Stimulated activated naive CD4-positive, alpha-beta T cell (primary cell): ENCODE measurements at regions not wholly inside any gene's neighbourhood (a gene's known extent, or its start where the extent isn't known, plus 50 kb on each side); places are given as distances from the start of the nearest gene placed in this dataset.

Experiments
- DNase-seq, 6 experiments: peaks; one replicate each; lab custom pipeline; 2025; lab: John Stamatoyannopoulos, UW

- DNase-seq: no peak
Measured at GRCh38 chr9:118187408-118187807, 483.2 kb downstream of the TLR4 start.

- DNase-seq: no peak
Measured at GRCh38 chr9:118189615-118190014, 485.4 kb downstream of the TLR4 start.

DNA sequence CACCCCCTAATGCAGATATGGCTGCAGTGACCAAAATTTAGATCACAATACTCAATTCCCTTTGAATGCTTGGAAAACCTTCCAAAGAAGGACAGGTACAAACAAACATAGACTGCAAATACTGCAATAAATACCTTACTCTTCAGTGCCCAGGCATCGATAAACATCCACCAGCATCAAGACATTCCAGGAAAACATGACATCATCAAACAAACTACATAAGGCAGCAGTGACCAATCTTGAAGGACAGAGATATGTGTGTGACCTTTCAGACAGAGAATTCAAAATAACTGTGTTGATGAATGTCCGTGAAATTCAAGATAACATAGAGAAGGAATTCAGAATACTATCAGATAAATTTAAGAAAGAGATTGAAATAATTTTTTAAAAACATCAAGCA lies 488.6 kb downstream of the TLR4 start:
- no peak for DNase-seq

DNA sequence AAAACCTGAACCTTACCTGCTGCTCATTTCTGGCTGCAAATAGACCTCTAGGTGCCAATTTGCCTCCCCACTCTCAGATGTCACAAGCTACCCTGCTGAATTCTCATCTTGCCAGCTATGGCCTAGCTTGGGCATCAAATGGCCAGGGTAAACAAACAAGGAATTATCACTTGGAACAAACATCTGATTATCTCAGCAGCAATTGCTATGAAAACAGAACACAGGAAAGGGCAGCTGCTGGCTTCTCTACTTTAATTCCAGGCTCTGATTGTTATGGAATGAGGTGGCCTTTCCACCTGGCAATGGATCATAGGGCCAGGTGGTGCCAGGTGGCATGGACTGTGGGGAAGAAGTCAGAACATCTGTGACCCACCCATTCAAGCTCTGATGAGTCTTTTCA lies 505.1 kb downstream of the TLR4 start:
- DNase-seq: no peak

GRCh38 chr9:118215549-118215948 lies 511.3 kb downstream of the TLR4 start:
- DNase-seq: no peak

GRCh38 chr9:118222375-118222774 lies 518.2 kb downstream of the TLR4 start:
- no peak for DNase-seq

DNA sequence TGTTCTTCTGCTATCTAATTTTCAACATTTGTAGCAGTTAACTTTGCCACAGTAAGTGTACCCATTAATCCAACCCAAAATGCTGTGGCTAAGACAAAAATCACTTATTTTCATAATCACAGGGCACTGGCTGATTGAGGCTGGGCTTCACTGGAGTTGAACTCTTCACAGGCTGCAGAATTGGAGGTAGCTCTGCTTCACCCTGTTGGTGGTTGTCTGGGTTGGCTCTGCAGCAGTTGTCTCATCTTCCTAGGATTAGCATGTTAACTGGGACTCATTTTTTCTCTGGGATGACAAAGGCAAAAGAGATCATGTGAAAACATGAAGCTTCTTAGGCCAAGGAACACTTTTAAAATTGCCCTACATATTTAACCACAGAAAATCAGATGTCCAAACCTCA lies 518.9 kb downstream of the TLR4 start:
- DNase-seq: no peak

DNA sequence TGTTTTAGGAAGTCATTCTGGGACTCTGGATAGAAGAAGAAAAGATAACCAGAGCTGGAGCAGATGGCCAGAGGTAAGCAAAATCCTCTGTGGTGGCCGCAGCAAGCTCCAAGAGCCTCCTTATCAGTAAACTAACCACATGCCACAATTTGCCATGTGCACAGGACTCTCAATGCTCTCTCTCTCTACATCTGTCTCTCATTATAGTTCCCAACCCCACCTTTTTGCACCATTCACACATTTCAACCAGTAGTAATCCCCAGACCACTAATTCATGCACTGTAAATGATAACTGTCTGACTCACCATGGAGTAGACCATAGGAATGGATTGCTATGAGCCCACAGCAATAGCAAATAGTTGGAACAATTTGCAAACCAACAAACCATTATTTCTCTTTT lies 526.1 kb downstream of the TLR4 start:
- no peak for DNase-seq

- no peak for DNase-seq
Measured at GRCh38 chr9:118236625-118237024, 532.4 kb downstream of the TLR4 start.

DNA sequence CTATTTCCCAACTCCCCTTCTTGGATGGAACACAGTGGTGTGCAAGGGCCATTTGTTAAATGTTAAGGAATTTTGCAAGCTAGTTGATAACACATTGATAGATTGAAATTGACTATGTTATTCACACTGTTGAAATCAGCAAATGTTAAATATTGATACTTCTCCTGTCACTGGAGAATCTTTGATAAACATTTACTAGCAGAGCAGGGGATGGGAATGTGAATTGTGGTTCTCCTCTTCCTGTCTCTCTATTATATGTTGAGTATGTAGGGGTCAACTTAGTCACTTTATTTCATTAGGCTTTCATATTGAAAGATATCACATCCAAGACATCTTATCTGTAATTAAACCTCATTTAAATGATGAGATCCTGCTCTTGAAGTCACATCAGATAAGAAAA lies 533.9 kb downstream of the TLR4 start:
- no peak for DNase-seq

- DNase-seq: no peak
Measured at GRCh38 chr9:118252027-118252426, 547.8 kb downstream of the TLR4 start.

DNA sequence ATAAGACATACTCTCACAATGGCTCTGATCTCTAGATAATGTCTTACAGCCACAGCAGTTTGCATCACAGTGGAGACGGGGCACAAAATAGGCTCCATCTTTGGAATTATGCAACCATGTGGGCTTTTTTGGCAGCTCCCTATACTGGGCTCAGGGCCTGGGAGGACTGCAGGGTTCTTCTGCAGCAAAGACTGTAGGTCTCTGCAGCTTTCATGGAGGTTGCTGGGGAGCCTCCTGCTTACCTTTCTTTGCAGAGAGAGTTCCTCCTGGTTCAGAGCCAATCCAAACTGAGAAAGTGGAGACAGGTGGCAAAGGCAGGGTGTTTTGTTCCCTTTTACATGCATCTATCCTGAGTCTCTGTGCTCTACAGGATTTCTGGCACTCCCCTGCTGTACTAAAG lies 558.0 kb downstream of the TLR4 start:
- DNase-seq: no peak

DNA sequence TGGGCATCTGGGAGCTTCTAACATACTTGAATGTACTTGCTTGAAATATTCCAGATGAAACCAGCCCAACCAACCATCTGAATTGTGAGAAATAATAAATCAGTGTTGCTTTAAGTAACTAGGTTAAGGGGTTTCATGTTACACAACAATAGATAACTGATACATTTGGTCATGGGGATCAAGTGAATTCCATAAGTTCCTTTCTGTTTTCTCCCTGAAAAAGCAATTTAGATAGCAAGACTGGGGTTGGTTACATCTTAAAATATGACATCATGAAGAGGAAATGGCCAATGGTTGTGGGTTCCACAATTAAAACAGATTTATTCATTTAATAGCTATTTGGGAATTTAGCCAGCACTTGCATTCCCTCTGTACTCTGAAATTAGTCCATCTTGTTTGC lies 559.7 kb downstream of the TLR4 start:
- no peak for DNase-seq

DNA sequence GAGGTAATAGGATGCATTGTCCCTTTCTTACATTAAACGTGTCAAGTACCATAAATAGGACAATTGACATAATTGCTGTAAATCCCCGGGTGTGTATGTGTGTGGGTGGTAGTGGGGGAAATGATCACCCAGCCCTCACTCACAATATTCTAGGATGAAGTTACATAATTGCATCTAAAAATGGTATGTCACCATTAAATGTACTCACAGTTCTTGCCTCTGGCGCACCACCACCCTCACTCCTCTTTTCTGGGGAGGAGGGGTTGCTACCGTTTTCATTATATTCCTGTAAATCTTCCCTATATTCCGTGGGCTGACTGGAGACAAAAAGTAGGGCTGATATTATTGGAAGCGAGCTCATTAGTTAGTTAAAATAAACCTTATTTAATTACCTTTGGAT lies 563.8 kb downstream of the TLR4 start:
- DNase-seq: no peak

DNA sequence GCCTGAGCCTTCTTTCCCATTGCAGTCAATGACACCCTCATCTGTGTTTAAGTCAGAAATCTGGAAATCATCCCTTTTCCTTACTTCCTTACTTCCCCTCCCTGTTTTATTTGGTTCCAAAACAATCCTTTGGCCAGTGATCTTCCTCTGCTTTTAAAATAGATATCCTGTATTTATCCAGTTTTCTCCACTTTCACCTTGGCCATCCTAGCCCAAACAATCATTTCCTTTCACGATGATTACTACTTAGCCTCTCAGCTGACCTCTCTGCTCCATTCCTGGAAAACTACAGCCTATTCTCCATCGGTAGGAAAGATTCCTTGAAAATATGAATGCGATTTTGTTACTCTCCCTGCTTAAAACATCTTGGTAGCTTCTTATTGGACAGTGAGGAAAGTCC lies 565.4 kb downstream of the TLR4 start:
- no peak for DNase-seq

DNA sequence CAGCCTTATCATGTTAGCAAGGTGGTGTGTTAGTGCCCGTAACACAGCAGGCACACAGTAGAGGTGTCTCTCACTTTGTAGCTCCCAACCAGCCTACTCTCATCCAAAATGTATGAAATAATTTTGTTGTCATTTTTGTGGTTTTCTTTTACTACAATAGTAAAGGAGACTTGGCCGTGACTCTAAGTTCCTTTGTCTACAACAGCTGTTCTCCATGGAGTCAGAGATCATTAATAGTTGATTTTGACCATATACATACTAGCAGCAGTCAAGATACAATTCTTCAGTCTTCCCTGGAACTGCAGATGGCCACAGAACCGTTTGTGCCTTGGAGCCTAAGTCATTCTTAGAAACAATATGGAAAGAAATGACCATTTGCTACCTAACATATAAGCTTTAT lies 567.1 kb downstream of the TLR4 start:
- DNase-seq: no peak

DNA sequence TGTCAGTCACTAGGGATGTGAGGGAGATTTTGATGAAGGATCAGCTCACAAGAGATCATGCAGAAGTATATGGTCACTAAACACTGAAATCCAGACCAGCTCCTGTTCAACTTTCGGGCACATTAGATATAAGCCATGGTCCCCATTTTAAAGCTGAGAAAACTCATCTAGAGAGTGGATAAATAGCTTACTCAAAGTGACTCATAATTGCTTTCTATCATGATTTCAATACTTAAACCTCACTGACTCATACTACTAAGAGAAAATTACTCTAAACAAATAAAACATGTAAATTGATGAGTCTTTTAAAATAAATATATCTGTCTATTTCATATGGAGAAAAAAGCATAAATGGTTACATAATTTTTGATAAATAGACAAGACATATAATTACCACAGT lies 567.7 kb downstream of the TLR4 start:
- no peak for DNase-seq

GRCh38 chr9:118273048-118273447 lies 568.8 kb downstream of the TLR4 start:
- no peak for DNase-seq

DNA sequence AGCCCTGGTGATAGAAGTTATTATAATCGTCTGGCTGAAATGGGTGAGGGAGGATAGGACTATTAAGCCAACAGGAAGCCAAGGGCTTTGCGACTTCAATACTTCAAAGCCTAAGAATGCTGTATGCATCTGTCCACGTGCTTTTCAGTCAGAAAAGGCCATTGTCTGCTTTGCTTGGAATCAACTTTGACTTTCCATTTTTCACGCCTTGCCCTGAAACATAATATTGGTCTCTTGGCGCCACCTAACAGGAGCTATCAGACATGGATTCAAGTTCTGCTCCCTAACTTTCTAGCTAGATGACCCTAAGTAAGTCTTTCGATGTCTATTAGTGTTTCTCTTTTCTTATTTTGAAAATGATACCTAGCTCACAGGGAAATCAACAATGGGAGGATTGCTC lies 572.6 kb downstream of the TLR4 start:
- no peak for DNase-seq

DNA sequence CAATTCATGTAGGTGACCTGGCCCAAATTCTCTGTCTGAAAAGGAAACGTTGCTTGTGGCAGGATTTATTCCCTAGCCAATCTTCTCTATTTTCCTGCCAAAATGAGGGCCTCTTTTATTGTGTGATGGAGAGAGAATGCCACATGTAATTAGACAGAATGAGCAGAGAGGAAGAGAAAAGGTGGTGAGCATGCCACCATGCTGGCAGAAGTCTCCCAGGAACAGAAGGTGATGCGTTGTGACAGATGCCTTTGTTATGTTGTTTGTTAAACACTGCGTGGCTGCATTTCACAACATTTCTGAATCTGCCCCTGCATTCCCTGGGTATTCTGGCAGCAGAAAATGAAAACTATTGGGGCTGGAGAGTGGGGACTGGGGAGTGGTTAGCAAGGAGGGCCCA lies 577.6 kb downstream of the TLR4 start:
- DNase-seq: no peak

- no peak for DNase-seq
Measured at GRCh38 chr9:118283488-118283887, 579.3 kb downstream of the TLR4 start.

DNA sequence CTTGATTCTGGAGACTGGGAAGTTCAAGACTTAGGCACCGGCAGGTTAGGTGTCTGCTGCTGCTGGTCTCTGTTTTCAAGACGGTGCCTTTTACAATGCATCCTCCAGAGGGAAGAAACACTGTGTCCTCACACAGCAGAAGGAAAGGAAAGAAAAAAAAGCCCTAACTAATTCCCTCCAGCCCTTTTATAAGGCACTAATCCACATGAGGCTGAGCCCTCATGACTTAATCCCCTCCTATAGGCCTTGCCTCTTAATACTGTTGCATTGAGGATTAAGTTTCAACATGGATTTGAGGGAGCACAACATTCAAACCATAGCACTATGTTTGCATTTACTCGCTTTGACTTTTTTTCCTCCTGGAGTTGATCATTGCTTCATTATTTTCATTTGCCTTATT lies 585.9 kb downstream of the TLR4 start:
- DNase-seq: no peak

- DNase-seq: no peak
Measured at GRCh38 chr9:118295413-118295812, 591.2 kb downstream of the TLR4 start.

- DNase-seq: no peak
Measured at GRCh38 chr9:118302721-118303120, 598.5 kb downstream of the TLR4 start.

- no peak for DNase-seq
Measured at GRCh38 chr9:118303216-118303615, 599.0 kb downstream of the TLR4 start.
